ENCODE measurements at regions not wholly inside any gene's neighbourhood (a gene's known extent, or its start where the extent isn't known, plus 50 kb on each side); places are given as distances from the start of the nearest gene placed in this dataset.

DNA sequence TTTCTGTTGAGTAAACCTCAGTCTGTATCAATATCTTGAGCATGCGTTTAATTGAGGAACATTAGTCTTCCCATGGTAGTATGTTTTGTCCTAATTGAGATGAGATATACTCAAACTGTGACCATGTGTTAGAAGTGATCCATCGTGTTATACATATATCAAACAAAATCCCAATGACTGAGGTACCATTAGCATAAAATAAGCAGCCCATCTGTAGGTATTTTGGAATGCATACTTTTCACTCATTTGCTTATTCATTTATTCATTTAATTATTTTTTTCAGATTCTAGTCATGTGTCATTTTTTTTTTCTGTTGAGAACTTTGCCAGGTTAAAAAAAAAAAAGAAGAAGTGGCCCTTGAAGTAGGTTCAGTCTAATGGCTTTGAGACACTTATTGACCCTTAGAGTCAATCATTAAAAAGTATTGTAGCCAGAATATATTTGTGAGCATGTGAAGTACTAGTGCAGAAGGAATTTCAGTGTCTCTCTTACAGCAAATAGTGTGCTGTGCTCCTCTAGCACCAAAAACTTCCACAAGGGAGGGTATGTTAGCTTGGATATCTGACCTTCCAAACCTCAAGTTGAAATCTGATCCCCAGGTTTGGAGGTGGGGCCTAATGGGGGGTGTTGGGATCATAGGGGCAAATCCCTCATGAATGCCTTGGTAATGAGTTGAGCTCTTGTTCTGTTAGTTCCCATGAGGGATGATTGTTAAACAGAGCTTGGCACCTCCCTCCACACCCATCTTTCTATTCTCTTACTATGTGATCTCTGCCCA lies 130.8 kb upstream of the NPY2R start:
- Mint-ChIP-seq H3K27me3 (no peaks in the 10 kb centered on the region), H3K4me1 (no peaks in the 10 kb centered on the region), H3K27ac (no peak overlapping the region), H3K9me3 (no peaks in the 10 kb centered on the region), H3K36me3 (no peaks in the 10 kb centered on the region), H3K4me3 (no peak overlapping the region)
- ATAC-seq = no peak

DNA sequence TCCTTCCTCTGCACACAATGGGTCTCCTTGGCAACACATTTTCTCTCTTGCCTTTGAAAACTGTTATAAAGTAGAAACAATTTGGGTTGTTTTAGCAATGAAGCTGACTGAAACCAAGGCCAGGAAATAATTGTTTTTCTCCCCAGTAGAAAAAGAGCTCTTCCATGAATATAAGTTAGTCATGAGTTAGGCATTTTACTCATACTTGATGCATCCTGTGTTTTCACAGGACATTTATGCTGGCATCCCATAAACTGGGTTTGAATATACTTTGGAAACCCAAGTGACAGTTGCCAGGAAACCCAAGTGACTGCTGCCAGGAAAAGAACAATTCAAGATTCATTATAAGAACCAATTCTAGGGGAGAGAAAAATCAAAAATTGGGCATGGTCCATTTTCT lies 128.6 kb upstream of the NPY2R start:
- no peaks in the 10 kb centered on the region for H3K36me3 Mint-ChIP-seq
- H3K4me3 Mint-ChIP-seq = no peak overlapping the region
- no peaks in the 10 kb centered on the region for H3K9me3 Mint-ChIP-seq
- no peak overlapping the region for H3K27ac Mint-ChIP-seq
- H3K27me3 Mint-ChIP-seq = no peaks in the 10 kb centered on the region
- ATAC-seq = no peak
- H3K4me1 Mint-ChIP-seq = no peaks in the 10 kb centered on the region

DNA sequence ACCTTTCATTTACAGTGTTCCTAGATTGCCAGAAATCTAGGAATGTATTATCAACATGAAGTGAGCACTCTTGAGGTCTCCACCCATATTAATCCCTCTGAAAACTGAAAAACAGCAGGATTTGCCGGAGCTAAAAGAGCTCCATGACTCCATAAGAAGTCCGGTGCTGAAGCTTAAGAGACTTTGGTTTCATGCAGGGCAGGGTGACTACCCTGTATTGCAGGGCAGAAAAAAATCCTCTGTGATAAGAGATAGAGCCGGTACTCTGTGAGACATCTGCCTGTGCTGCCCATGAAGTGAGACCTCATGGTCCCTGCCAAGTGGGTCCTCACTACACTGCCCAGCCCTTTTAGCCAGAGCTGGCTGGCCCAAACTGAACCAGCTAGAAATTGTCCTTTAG lies 127.2 kb upstream of the NPY2R start:
- Mint-ChIP-seq H3K27ac (no peak overlapping the region), H3K27me3 (no peaks in the 10 kb centered on the region), H3K4me3 (no peak overlapping the region), H3K9me3 (no peaks in the 10 kb centered on the region), H3K4me1 (no peaks in the 10 kb centered on the region), H3K36me3 (no peaks in the 10 kb centered on the region)
- no peak for ATAC-seq

DNA sequence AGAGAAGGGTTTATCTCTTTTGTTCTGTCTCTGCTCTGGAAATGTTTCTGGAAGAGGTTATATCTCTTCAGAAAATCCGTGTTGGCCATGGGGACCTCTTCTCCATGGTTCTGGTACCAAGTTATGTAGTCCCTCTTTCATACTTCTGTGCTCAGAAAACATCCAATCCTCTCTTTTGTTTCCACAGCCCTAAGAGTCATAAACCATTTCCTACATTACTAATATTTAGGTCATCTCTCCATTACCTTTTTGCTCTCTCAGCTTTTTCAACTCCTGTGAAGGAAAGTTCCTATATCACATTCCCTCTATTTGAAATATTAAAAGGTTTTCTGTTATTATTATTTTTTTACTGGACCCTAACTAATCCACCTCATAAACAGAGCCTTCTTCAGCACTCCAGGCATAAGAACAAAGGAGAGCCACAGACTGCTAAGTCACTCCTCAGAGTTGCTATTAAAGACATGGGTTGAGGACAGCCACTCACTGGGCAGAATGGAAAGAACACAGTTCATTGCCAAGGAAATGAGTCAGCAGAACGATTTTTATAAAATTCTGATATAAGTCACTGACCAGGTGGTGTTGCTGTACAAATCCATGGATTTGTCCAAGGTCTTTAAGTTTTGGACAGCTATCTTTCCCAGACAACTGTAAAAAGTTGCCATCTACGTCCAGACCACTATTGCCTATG lies 122.4 kb upstream of the NPY2R start:
- Mint-ChIP-seq H3K4me1 (no peaks in the 10 kb centered on the region), H3K4me3 (no peak overlapping the region), H3K9me3 (no peaks in the 10 kb centered on the region), H3K27ac (no peak overlapping the region), H3K27me3 (no peaks in the 10 kb centered on the region), H3K36me3 (no peaks in the 10 kb centered on the region)
- ATAC-seq = no peak

DNA sequence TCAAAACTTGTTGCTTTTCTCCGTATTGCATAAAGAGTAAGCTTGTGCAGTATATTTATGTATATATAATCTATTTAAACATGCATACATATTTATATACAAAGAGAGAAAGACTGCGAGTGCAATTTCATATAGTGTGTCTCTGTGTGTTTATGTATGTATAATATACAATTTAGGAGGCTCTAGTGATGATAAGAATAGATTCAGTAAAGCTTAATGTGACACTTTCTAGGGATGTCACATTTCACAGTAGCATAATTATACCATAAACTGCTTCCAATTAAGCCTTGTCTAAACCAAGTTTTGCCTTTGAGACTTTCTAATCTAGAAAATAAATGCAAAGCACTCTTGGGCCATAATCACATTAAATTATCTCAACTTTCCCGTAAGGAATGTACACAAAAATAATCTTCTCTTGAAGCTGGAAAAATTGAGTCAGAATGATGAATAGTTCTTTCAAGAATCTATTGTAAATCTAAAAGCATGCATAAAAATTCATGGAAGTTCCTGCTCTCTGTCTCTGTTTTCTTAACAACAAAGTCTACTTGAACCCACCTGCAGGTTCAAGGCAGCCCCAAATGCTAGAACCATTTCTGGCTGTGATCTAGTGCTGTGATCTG lies 114.1 kb upstream of the NPY2R start:
- H3K27ac Mint-ChIP-seq = no peak overlapping the region
- no peak overlapping the region for H3K4me3 Mint-ChIP-seq
- H3K27me3 Mint-ChIP-seq = no peaks in the 10 kb centered on the region
- ATAC-seq = no peak
- H3K4me1 Mint-ChIP-seq = no peaks in the 10 kb centered on the region
- H3K36me3 Mint-ChIP-seq = no peaks in the 10 kb centered on the region
- H3K9me3 Mint-ChIP-seq = no peaks in the 10 kb centered on the region

DNA sequence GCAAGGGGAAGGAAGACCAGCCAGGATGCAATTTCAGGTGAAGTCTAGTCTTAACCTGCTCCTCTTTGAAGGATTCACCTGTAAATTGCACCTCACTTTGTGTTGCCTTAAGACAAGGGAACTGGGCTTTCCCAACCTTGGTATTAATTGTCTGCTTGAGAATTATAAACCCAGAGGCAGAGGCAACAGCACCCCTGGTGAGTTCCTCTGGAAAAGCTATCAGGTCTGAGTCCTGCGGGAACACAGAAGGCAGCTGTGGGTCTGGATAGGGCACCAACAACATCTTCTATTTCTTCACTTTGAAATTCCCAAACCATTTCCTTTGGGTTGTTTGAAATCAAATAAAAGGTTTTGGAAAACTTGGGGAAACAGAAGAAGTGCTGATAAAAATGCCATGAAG lies 109.2 kb upstream of the NPY2R start:
- Mint-ChIP-seq H3K4me1 (no peaks in the 10 kb centered on the region), H3K27me3 (no peaks in the 10 kb centered on the region), H3K4me3 (no peak overlapping the region), H3K36me3 (no peaks in the 10 kb centered on the region), H3K27ac (no peak overlapping the region), H3K9me3 (no peaks in the 10 kb centered on the region)
- ATAC-seq = no peak

DNA sequence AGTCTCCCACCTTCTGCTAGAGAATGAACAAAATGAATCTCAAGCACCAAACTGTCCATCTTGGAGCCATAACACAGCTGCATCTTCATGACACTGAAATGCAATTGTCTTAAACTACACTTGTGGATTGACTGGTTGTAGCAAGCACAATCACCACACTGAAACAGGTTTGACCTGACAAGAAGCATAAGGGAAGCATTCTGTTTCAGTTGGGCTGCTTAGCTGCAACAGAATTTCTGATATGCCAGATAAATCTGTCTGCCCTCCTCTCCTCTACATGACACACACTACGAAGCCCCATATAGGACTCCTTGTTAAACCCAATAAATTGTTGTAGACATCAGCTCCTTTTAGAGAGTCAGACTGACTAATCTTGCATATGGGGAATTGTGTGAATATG lies 101.8 kb upstream of the NPY2R start:
- H3K4me3 Mint-ChIP-seq = no peak overlapping the region
- H3K4me1 Mint-ChIP-seq = no peaks in the 10 kb centered on the region
- H3K36me3 Mint-ChIP-seq = no peaks in the 10 kb centered on the region
- no peak overlapping the region for H3K27ac Mint-ChIP-seq
- ATAC-seq = no peak
- H3K27me3 Mint-ChIP-seq = peaks cover 14% of the 10 kb centered on the region
- H3K9me3 Mint-ChIP-seq = no peaks in the 10 kb centered on the region

DNA sequence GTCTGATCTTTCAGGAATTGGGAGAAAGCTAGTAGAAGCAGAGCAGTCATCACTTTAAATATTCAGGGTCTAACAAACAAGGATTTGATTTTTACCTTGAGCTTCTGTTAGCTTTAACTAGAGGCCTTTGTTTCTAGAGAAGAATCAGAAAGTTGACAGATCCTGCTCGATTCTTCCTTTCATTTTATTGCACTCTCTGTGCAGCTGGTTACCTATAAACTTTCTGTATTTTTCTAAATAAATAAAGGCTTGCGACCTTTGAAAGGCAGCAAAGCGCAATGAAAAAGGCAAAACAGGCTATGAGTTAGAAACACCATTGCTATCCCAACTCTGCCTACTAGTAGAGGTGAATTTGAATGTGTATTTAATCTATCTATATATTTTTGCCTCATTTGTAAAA lies 101.4 kb upstream of the NPY2R start:
- Mint-ChIP-seq H3K27me3 (peaks cover 18% of the 10 kb centered on the region), H3K4me1 (no peaks in the 10 kb centered on the region), H3K27ac (no peak overlapping the region), H3K36me3 (no peaks in the 10 kb centered on the region), H3K4me3 (no peak overlapping the region), H3K9me3 (no peaks in the 10 kb centered on the region)
- ATAC-seq = no peak

DNA sequence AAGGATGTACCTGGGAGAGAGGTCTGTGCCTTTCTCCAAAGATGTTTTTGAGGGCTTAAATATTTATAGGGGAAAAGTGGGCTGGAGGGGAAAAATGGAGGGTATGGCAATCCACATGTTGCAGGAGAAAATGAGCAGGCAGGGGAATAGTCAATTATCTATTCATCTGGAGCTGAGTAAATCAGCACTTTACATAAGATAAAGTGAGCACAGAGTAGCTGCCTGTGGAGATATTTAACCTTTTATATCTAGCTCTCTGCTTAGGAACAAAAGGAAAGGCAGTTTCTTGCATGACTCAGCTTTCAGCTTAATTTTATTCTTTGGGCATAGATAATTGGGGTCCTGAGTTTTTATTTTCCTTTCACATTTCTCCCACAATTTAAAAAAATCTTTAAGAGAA lies 93.6 kb upstream of the NPY2R start:
- H3K27ac Mint-ChIP-seq = no peak overlapping the region
- peaks cover 4% of the 10 kb centered on the region for H3K9me3 Mint-ChIP-seq
- no peak for ATAC-seq
- H3K4me1 Mint-ChIP-seq = no peaks in the 10 kb centered on the region
- no peaks in the 10 kb centered on the region for H3K36me3 Mint-ChIP-seq
- peaks cover 31% of the 10 kb centered on the region for H3K27me3 Mint-ChIP-seq
- no peak overlapping the region for H3K4me3 Mint-ChIP-seq

DNA sequence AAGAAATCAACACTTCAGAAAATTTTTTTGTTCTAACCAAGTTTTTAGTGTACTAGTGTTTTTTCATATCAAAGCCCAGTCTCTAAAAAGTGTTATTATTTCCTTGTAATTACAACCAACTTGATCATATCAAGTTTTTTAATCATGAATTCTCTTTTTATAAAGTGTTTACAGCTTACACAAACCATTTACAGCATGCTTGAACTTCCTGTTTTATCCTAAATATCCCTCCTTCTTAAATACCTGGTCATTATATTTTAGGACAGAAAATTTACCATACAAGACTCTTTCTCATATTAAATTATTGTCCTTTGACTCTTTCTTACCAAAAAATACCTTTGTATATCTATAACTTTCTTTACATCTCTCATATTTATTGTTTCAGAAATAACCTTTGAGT lies 89.4 kb upstream of the NPY2R start:
- Mint-ChIP-seq H3K4me3 (no peak overlapping the region), H3K4me1 (no peaks in the 10 kb centered on the region), H3K27me3 (no peaks in the 10 kb centered on the region), H3K9me3 (peaks cover 3% of the 10 kb centered on the region), H3K36me3 (no peaks in the 10 kb centered on the region), H3K27ac (no peak overlapping the region)
- ATAC-seq = no peak

DNA sequence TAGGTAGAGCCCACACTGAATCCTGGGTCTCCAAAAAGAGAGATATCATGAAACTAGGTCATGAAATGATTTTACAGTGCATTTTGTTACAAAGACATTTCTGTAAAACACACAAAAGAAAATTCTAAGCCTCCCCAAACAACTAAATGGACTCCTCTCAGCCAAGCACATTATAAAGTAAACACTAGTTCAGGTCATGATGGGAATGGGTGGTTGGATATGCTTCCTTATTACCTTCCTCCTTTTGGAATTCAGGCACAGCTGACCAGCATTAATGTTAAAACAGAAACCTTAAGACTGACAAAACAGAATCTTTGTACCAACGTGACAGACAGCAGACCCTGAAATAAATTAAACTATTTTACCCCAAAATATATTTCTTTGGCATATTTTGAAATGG lies 87.9 kb upstream of the NPY2R start:
- no peaks in the 10 kb centered on the region for H3K4me1 Mint-ChIP-seq
- no peaks in the 10 kb centered on the region for H3K27me3 Mint-ChIP-seq
- no peak for ATAC-seq
- H3K27ac Mint-ChIP-seq = no peak overlapping the region
- H3K9me3 Mint-ChIP-seq = peaks cover 3% of the 10 kb centered on the region
- no peak overlapping the region for H3K4me3 Mint-ChIP-seq
- no peaks in the 10 kb centered on the region for H3K36me3 Mint-ChIP-seq

DNA sequence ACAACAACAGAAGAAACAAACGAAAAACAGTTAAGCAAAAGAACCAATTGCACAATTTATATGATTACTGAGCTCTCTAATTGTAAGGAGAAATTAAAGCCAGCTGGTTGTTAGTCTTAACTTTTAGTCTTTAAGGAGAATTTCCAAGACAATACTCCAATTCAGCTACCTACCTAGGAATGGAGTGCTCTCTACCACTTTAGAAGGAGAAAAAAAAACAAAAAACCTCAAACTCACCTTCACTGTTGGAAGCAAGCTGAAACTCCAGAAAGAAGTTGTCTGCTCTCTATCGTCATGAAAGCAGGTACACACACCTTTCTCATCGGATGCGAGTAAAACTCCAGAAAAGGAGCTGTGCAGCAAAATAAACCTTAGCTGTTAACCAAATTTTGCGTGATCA lies 86.1 kb upstream of the NPY2R start:
- Mint-ChIP-seq H3K36me3 (no peaks in the 10 kb centered on the region), H3K4me1 (no peaks in the 10 kb centered on the region)
- no peak for ATAC-seq

DNA sequence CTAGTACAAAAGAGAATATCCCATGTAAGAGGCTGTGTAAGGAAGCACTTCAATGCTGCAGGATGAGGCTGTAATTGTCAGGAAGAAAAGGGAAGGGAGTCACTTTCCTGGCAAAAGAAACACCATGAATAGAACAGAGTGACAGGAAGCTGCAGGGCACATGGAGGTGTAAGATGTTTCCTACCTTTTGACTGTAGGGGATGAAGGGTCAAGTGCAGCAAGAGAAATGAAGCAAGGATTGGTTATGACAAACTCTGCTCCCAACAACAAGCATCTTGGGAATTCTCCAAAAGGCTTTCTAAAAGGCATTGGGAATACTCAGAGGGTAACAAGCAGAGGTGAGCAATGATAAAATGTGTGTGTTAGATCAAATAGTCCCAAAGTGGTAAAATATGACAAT lies 74.3 kb upstream of the NPY2R start:
- ATAC-seq = no peak

More for the DNA sequence above, 86.1 kb upstream of the NPY2R start:
- Mint-ChIP-seq H3K27ac (no peak overlapping the region), H3K9me3 (peaks cover 3% of the 10 kb centered on the region), H3K27me3 (no peaks in the 10 kb centered on the region), H3K4me3 (no peak overlapping the region)

DNA sequence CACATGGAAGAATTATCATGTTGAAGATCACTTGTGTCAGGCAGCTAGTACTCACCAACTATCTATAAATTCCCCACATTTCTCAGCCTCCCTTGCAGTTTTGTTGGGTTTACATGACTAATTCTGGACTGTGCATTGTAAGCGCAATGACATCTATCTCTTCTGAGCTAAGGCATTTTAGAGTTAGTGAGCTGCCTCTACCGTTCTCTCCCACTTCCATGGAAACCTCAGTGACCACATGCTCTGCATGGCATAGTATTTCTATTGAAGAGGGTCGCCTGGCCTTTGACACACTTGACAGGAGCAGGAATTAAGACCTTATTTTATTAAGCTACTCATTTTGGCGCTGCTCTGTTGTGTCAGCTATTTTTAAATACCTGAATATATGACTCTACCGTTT lies 67.5 kb upstream of the NPY2R start:
- Mint-ChIP-seq H3K27me3 (no peaks in the 10 kb centered on the region), H3K36me3 (no peaks in the 10 kb centered on the region), H3K4me1 (no peaks in the 10 kb centered on the region), H3K9me3 (no peaks in the 10 kb centered on the region), H3K4me3 (no peak overlapping the region), H3K27ac (no peak overlapping the region)
- no peak for ATAC-seq

More for the DNA sequence above, 74.3 kb upstream of the NPY2R start:
- no peaks in the 10 kb centered on the region for H3K36me3 Mint-ChIP-seq
- no peak overlapping the region for H3K4me3 Mint-ChIP-seq
- no peaks in the 10 kb centered on the region for H3K4me1 Mint-ChIP-seq
- peaks cover 6% of the 10 kb centered on the region for H3K9me3 Mint-ChIP-seq
- H3K27me3 Mint-ChIP-seq = no peaks in the 10 kb centered on the region
- no peak overlapping the region for H3K27ac Mint-ChIP-seq

DNA sequence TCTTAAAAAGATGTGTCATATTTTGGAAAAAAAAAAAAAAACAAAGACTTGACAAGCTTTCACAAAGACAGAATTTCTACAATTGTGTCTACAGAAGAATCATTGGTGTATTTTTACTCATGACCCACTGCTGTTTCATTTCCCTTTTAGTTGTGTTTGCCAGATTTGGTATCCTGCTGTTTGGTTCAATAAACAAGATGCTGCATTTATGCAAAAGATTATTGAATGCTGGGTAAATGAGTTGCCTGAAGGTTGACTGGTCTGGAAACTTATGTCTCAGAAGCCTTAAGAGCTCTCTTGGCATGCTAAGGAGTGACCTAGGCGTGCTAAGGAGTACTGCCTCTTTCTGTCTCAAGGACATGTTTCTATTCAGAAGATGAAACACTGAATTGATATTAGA lies 64.9 kb upstream of the NPY2R start:
- ATAC-seq = no peak
- Mint-ChIP-seq H3K9me3 (no peaks in the 10 kb centered on the region), H3K36me3 (no peaks in the 10 kb centered on the region), H3K27ac (no peak overlapping the region), H3K4me1 (no peaks in the 10 kb centered on the region), H3K4me3 (no peak overlapping the region), H3K27me3 (no peaks in the 10 kb centered on the region)
